ENCODE measurements at regions not wholly inside any gene's neighbourhood (a gene's known extent, or its start where the extent isn't known, plus 50 kb on each side); places are given as distances from the start of the nearest gene placed in this dataset.

DNA sequence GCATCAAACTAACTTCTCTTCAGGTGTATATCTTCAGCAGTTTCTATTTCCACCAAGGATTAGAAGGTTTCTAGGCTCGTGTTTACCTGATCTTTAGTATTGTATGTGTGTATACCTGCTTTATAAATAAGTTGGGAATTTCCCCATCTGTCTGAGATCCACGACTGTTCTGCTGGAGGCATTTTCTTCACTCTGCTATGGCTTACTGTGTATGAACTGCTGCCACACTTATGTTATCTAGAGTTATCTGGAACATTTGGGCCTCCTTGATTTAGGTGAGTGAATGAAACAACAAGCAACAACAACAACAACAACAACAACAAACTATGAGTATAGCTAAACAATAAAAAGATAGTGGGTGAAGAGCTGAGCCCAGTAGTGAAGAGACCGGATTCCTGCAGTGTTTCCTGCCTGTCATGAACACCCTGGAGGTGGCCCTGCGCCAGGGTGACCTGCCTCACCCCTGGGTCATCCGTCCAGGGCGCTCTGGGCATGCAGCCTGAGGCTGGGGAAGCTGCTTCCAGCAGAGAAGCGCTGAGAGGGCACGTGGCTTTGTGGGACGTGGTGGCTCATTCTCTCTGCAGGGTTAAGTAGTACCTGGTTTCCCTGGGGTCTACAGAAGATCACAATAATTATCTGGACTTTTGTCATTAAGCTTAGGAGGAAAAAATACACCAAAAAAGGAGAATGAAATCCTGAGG is 56.1 kb upstream of the GATA6 start:
- peaks cover 17% of the 10 kb centered on the region for H3K4me1 ChIP-seq (ENCODE audit: control insufficient read depth, insufficient read depth, low read length)
- H3K27ac ChIP-seq (ENCODE audit: low read depth, low read length), result no peak overlapping the region
- H3K27me3 ChIP-seq (ENCODE audit: control insufficient read depth, insufficient read depth, low read length), result no peaks in the 10 kb centered on the region

DNA sequence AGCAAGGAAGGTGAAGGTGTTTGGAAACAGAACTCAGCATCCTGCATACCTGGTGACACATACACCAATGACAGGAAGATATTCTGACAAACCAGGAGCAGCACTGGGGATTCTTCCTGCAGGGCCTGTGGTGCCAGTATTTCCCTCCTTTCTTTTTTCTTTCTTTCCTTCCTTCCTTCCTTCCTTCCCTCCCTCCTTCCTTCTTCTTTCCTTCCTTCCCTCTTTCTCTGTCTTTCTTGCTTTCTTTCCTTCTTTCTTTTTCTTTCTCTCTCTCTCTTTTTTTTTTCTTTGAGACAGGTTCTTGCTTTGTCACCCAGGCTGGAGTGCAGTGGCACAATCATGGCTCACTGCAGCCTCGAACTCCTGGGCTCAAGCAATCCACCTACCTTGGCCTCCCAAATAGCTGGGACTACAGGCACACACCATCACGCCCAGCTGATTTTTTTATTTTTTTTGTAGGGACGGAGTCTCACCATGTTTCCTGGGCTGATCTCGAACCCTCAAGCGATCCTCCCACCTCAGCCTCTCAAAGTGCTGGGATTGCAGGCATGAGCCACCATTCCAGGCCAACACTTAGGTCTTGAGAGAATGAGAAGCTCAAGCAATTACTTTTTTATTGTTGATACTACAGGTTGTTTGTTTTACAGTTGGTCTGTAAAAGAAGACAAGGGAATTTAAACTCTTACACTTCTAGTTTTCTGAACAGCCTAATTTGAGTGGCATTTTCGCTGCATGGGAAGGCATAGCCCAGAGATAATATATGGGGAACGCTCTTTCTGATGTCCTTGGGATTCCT is 54.7 kb upstream of the GATA6 start:
- no peaks in the 10 kb centered on the region for H3K36me3 ChIP-seq (ENCODE audit: control insufficient read depth, insufficient read depth, low read length)

More for the DNA sequence above, 56.1 kb upstream of the GATA6 start:
- Histone ChIP-seq H3K9ac (ENCODE audit: low read length) (no peak overlapping the region), H3K4me3 (ENCODE audit: low read depth, low read length) (no peak overlapping the region), H3K9me3 (ENCODE audit: control insufficient read depth, insufficient read depth, low read depth, low read length) (no peaks in the 10 kb centered on the region), H3K36me3 (ENCODE audit: control insufficient read depth, insufficient read depth, low read length) (no peaks in the 10 kb centered on the region)

DNA sequence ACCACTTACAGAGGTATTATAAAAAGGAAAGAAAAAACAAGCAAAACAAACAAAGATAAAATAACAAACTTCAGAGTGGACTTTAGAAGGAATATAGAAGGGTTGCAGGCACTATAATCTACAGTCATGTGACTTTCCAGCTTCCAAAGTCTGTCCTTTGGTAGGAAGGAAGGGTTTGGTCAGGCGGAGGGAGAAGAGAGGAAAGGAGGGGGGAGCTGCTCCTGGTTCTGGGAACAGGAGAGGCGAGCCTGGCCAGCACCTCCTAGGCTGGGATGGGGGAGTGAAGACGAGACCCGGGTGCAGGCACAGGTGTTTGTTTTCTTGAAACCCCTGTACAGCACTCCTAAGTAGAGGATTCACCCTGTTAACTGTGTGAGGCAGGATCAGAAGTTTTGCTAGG is 53.8 kb upstream of the GATA6 start:
- peaks cover 9% of the 10 kb centered on the region for H3K4me1 ChIP-seq (ENCODE audit: control insufficient read depth, insufficient read depth, low read length)

More for the DNA sequence above, 54.7 kb upstream of the GATA6 start:
- no peaks in the 10 kb centered on the region for H3K9me3 ChIP-seq (ENCODE audit: control insufficient read depth, insufficient read depth, low read depth, low read length)
- H3K4me3 ChIP-seq (ENCODE audit: low read depth, low read length), result no peak overlapping the region
- H3K27me3 ChIP-seq (ENCODE audit: control insufficient read depth, insufficient read depth, low read length), result no peaks in the 10 kb centered on the region
- H3K27ac ChIP-seq (ENCODE audit: low read depth, low read length), result no peak overlapping the region
- no peak overlapping the region for H3K9ac ChIP-seq (ENCODE audit: low read length)
- H3K4me1 ChIP-seq (ENCODE audit: control insufficient read depth, insufficient read depth, low read length), result peaks cover 17% of the 10 kb centered on the region

More for the DNA sequence above, 53.8 kb upstream of the GATA6 start:
- no peaks in the 10 kb centered on the region for H3K36me3 ChIP-seq (ENCODE audit: control insufficient read depth, insufficient read depth, low read length)
- no peak overlapping the region for H3K27ac ChIP-seq (ENCODE audit: low read depth, low read length)
- no peaks in the 10 kb centered on the region for H3K9me3 ChIP-seq (ENCODE audit: control insufficient read depth, insufficient read depth, low read depth, low read length)
- H3K27me3 ChIP-seq (ENCODE audit: control insufficient read depth, insufficient read depth, low read length), result no peaks in the 10 kb centered on the region
- no peak overlapping the region for H3K9ac ChIP-seq (ENCODE audit: low read length)
- no peak overlapping the region for H3K4me3 ChIP-seq (ENCODE audit: low read depth, low read length)

Measured in HUES6 (cell line).